Activated CD4-positive, CD25-positive, alpha-beta regulatory T cell treated with anti-CD3 and anti-CD28 coated beads, Interleukin-2, amount 50 U/mL, for 24 hours (primary cell): ENCODE measurements at regions not wholly inside any gene's neighbourhood (a gene's known extent, or its start where the extent isn't known, plus 50 kb on each side); places are given as distances from the start of the nearest gene placed in this dataset.
A peak's percentile ranks its signal among the peaks of the same experiment; 100 is the strongest.

ENCODE experiments used
- ATAC-seq, 2 donors: fragments of 150-1000 bp; cut with Tn5 transposase; one replicate each; pipeline ENCODE4 v1.10.0; 2021; ENCODE audit warnings: mild to moderate bottlenecking in 1 of 2, moderate library complexity in 1 of 2

DNA sequence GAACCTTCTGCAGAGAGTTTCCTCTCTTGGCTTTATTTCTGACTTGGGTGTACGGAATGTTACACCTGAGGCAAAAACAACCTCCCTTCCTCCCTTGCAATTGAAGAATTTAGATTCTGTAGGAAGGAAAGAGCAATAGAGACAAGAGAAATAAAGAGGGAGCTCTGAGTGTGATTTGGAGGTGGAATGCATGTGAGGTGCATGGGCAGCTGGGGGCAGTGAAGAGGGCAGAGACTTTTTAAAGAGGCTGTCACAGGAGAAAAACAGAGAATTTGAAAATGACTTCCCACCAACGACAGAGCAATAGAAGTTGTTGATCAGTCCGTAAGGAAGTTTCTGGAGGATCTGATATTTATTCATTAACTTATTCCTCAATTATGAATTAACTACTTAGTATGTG, 172.0 kb upstream of the B3GALT2 start:
- ATAC-seq, result no peak

DNA sequence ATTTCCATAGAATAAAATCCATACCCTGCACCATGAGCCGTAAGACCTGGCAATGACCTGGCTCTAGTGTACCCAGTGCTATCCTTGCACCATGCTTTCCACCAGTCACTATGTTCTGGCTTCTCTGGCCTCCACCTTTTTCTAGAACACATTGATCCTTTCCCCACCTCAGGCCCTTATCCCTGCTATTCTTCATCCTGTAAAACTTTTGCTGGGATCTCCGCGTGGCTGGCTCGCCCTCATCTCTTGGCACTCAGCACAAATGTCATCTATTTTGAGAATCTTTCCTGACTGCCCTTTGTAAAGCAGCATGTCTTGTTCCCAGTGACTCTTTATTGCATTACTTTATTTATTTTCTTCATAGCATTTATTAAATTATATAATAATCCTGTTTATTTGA, 169.8 kb upstream of the B3GALT2 start:
- no peak for ATAC-seq

DNA sequence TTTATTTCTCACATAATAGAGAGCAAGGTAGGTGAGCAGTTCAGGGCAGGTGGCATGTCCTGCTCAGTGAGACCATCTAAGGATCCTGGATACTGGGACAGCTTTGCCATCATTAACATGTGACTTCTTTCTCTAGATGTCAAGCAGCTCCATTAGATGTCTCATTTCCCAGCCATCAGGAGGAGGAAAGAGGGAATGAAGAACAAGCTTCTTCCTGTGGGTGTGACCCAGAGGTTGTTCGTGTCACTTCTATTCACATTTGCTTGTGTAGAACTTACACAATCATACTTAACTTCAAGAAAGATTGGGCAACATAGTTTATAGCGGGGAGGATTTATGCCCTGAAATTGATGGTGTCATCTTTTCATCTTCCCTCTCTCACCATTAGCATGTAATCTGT, 169.2 kb upstream of the B3GALT2 start:
- ATAC-seq, result no peak

DNA sequence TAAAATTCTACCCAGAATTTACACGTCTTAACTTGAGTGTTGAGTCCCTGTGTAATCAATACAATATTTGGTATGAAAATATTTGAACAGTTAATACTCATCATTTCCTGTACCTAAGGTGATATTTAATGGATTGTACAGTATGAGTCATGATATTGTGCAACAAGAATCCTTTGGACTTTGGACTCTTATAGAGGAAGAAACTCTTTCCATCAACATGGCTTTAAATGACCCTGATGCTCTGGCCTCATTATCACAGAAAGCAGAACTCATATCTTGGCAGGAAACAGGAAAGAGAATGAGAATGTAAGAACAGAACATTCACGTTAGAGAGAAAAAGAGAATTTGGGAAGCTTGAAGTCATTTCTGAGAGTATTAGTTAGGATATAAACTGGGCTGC, 168.8 kb upstream of the B3GALT2 start:
- ATAC-seq, result no peak

DNA sequence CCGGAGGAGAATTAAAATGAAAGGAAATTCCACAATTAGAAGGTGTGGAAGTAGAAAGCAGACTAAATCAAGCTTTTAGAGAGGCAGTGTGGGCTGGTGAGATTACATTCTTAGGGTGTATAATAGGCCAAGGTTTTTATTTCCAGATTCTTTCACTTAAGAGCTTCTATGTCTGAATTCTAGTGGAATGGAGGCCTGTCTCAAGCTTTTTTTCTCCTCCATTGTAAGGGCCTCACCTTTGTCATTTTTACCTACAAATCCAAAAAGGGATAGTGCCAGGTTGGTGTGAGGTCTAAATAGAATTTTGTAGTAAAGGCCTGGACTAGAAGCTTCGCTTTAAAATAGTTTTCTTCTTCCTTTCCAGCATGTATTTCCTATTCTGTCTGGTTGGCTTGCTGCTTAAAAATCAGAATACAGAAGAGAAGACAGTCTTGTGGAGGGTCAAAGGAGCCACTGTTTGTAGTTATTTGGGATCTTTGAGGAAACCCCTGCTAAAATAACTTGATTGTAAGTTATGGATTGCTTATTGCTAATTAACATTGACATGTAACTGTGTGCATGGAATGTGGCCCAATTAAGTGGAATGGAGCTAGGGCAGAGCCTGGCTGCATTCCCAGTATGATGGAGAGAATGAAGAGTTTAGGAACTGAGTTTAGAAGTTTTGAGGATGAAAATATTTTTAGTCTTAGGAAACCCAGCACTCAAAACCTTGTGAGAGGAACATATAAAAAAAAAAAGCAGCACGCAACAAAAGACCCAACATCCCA, 162.5 kb upstream of the B3GALT2 start:
- no peak for ATAC-seq

DNA sequence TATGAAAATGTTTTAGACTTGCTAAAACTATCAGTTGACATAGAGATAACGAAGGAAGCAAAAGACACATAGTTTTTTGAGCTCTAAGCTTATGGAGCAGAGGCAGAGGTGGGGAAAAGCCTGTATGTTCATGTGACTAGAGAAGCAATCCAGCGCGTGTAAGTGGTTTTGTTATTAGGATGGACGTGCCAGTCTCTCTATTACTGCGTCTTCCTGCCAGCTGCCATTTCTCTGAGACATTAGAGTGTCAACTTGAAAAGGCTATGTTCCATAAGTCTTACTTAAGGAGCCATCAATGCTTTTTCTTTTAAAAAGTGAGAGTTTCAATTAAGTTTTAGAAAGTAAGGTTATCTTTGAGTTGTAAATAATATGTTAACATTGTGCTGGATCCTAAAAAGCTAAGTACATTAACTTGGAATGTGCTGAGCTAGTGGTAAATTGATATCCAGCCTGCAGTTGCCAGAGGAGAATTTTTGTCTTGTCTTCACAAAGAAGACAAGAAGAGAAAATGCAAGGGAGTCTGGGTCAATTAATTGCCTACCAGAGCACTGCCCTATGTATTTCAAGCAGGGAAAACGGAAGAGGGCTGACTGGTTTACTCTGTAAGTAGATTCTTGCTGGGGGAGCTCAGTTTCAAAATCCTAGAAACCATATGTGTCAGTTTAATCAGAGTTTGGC, 161.8 kb upstream of the B3GALT2 start:
- ATAC-seq, result no peak

DNA sequence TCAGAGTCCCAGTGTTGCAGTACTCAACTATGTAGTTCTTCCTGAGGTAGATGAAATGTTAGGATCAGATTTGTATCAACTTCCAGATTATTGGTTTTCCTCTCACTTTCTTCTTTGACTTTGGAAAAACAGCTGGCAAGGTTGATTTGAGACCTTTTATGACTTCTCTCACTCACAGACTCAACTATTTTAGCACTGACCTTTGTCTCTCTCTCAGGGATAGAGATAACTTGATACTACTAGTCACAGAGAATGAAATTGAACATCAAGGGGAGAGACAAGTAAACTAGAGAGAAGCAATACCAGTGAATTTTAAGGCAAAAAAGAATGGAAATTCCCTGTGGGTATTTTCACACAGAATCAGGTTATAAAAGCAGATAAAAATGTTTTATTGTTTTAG, 159.7 kb upstream of the B3GALT2 start:
- no peak for ATAC-seq

DNA sequence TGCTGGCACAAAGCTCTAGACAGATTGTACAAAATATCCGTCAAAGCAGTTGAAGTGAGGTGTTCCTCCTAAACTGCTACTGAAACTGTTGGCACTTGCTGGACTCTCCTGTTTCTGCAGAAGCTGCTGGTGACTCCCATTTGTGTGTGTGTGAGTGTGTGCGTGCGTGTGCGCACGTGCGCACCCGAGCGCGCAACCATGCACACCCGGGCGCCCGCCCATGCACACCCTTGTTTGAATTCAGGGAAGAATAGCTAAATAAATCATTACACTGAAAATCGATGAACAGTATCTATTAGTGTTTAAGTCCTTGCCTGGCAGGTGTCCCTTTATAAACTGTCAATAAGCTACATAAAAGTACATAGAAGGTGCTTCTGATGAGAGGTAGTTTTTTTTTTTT, 156.4 kb upstream of the B3GALT2 start:
- ATAC-seq, result no peak

DNA sequence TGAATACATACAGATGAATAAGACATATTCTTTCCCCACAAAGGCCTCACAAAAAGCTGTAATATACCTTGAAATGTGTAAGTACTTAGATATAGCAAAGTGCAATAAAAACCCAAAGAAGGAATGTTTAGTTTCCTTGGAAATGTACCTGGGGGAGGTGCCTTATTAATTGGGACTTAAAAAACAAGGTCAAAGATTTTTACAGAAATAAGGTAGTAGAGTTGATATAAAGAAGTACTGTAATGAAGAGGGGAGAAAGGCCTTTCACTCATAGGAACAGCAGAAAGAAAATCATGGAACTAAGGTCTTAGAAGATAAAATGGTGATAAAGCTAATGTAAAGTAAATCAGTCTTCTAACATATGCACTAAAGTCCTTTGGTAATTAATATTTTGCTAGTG, 153.9 kb upstream of the B3GALT2 start:
- no peak for ATAC-seq

DNA sequence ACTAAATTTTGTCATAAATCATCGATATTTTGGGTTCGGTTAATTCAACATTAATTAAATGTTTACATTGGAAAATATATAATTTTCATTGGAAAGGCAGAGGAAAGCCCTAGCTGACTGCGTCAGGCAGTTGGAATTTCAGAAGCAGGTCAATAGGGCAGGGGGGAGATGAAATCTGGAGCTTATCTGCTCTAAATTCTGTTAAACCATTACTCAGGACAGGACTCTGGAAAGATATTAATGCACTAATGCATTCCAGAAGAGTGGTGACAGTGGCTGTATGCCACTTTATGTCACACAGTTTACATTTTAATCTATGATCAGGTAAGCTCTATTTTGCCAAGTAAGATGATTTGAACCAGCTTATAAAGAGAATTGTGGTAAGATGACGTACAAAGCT, 153.0 kb upstream of the B3GALT2 start:
- ATAC-seq, result no peak

DNA sequence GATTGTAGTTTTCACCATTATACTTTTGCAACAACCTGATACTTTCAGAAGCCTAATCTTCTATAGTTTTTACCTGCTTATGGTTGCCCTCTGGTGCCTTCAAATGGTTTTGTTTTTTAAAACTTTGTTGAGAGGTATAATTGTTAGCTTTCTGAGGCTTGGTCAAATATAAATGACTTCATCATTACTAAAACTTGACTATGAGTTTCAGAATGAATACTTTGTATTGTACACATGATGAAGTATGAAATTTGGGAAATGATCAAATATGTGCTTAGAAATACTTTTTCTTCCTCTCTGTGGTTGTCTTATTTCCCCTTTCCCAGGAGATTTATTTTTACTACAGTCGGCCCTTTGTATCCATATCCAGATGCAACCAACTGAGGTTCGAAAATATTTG, 151.8 kb upstream of the B3GALT2 start:
- peak; percentile 53 to 63 for ATAC-seq

DNA sequence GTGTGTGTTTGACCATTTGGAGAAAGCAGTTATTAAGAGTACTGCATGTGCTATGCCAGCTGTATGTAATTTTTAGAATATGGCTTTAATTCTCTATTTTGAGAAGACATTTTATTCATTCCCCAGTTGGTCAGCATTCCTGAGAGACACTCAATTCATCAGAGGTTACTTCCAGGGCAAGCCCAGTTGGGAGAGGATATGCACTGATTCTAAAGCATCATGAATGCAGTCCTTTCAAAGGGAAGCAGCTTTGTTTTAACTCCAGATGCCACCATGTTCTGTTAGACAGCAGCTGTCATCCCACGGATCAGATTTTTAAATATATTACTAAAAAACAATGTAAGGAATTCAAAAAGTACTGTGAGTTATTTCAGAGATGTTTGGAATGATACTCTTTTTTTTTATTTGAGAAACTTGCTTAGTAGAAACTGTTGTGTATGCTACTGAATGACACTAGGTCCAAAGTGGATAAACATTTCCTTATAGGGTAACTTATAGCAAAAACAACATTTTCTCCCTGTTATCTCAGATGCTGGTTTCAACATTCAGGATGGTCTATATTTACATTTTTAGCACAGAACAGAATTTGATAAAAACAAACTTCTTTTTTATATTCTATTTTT, 149.5 kb upstream of the B3GALT2 start:
- no peak for ATAC-seq

DNA sequence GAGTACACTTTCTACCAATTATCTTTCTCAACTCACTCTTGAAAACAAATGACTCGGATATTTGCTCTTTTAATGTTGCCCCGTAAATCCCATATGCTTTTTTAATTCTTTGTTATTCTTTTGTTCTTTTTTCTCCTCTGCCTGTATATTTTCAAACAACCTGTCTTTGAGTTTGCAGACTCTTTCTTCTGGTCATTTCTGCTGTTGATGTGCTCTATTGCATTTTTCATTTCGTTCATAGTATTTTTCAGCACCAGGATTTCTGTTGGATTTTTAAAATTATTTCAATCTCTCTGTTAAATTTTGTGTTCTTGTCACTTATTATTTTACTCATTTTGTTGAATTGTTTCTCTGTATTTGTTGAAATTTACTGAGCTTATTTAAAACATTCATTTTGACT, 146.8 kb upstream of the B3GALT2 start:
- no peak for ATAC-seq

DNA sequence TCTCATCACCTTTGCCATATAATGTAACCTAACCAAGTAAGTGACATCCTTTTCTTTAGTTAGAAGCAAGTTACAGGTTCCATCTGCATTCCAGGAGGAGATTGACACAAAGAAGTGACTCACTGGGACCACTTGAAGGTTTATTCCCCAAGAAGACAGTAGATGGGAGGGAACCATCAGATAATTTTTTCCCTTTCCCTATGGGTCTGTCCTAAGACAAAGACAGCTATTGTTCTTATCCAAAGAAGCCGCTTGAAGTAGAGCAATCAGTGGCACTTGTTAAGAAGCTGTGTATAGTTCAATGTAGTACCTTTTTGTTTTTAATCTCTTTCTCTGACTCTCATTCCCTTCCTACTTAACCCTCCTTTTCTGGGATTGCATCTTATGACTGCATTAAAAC, 139.9 kb upstream of the B3GALT2 start:
- no peak for ATAC-seq

DNA sequence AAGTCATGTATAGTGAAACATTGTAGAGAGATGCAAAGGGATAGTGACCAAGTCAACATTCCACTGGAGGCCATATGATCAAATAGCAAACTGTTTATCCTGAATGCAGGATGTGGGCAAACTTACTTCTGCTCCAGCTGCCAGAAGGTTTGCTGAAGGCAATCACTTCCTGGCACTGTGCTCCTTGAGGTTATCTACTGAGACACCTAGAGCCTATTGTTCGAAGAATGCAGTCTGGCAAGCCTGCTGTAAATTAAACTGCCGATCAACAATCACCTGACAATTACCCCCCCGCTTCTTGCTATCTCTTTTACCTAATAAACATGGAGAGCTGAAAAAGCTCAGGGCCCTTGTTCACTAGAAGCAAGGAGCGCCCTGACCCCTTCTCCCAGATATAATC, 139.4 kb upstream of the B3GALT2 start:
- ATAC-seq, result no peak

DNA sequence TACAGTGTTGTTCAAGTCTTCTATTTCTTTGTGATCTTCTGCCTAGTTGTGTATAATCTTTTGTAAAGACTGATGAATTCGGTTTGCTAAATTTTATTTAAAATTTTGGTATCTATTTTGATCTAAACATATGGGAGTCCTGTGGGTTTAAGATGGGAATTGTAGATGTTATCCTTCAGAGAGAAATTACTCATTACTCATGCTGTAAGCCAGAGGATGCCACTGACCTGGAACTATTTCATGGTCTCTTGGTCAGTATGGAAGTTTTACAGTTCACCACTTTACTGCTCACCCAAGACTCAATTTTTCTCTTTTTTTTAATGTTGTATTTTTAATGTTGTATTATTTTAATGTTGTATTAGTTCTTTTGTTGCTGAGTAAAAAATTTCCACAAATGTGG, 138.6 kb upstream of the B3GALT2 start:
- no peak for ATAC-seq

DNA sequence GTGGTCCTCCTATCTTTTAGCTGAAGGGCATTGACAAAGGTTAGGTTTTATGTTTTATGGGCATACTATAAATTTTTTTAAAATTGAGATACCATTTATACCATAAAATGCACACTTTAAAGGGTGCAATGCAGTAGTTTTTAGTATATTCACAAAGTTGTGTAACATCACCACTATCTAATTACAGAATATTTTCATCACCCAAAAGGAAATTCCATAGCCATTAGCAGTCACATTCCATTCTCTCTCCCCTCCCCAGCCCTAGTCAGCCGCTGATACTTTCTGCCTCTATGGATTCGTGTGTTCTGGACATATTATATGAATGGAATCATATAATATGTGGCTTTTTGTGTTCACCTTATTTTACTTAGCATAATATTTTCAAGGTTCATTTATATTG, 135.8 kb upstream of the B3GALT2 start:
- no peak for ATAC-seq

DNA sequence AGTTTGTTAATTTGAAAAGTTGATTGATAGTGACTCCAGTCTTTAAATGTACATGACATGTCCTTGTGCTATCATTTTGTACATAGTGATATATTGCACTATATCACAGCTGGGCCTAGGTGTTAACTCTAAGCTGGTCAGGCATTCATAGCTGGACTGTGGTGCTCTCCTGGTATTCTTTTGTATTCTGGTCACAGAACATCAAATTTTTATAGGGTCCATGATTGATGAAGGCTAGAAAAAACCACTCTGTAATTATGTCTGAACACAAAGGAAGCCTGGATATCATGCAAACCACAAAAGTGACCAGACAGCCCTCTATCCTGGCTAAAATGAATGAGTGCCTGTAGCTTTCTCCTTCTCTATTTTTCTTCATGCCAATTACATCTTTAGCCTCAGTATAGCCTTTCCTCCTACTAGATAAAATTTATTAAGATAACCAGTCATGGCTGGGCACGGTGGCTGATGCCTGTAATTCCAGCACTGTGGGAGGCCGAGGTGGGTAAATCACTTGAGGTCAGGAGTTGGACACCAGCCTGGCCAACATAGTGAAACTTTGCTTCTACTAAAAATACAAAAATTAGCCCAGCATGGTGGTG, 134.9 kb upstream of the B3GALT2 start:
- no peak for ATAC-seq

DNA sequence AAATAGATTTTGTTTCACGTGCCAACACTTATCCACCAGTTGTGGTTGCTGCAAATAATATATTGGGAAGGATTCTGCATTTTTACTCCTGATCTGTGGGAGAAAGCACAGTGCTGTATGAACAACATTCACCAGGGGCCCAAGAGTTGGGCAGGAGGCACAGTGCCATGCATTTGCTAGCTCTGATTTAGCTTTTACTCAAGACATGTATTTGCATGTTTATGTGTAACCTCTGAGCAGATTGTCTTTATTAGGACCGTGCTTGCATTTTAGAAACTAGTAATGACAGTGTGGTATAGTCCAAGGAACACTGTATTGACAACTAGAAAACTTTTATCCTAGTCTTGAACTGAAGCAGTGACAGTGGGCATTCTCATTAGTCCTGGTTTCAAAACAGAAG, 133.9 kb upstream of the B3GALT2 start:
- no peak for ATAC-seq

DNA sequence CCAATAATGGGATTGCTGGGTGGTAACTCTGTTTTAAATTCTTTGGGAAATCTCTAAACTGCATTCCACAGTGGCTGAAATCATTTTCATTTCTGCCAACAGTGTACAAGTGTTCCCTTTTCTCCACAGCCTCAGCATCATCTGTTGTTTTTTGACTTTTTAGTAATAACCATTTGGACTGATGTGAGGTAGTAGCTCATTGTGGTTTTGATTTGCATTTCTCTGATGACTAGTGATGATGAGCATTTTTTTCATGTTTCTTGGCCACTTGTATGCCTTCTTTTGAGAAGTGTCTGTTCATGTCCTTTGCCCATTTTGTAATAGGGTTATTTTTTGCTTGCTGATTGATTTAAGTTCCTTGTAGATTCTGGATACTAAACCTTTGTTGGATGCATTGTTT, 131.9 kb upstream of the B3GALT2 start:
- ATAC-seq, result no peak

DNA sequence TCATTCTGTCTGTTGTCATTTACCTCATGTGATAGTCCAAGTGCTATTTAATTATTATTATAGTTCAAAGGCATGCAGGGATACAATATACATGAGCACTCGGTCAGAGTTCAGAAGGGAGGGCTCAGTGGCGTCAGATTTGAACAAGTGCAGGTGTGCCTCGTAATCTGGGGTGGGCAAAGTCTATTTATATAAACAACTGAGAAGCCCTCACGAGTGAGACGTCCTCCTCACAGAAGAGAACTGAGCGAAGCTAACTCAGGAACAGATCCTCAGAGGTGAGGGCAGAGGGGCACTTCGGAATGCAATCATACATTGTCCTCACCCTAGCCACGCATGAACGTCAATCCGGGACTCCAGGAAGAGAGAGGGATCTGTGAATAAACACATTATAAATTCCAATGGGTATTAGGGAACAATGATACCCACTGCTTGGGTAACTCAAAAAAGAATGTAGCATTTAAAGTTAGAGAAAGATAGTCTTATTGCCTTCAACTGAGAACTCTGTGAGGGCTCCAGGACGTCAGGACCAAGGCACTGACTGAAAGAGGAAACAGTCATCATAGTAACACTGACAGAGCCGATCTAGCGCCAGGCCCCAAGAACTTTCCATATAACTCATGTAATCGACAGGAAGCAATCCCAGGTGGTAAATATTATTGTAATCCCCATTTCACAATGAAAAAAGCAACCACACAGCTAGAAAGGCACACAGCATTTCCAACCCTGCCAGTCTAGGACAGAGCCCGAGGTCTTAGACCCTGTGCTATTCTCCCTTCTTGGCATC, 127.1 kb upstream of the B3GALT2 start:
- ATAC-seq, result no peak

DNA sequence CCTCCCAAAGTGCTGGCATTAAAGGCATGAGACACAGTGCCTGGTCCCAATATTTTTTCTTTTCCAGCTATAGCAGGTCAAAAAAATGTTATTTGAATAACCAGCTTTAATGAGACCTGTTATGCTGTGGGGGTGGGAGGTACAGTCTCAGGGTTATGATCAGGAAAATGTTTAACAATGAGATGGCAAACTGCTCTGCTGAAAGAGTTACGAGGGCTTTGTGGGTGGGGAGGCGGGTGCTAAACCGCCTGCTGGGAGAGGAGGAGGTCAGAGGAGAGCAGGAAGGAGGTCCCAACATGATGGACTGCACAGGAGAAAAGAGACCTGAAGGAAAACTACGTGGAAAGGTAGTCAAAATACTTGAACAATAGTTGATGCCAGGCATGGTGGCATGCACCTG, 126.0 kb upstream of the B3GALT2 start:
- ATAC-seq, result no peak
